ENCODE measurements at regions not wholly inside any gene's neighbourhood (a gene's known extent, or its start where the extent isn't known, plus 50 kb on each side); places are given as distances from the start of the nearest gene placed in this dataset.

GRCh38 chr7:52525772-52526341 lies 509.6 kb upstream of the POM121L12 start:
- TF ChIP-seq FOXA1 (IDR thresholded peaks at IDR 0.05), result no peak
- TF ChIP-seq NFRKB (IDR thresholded peaks at IDR 0.05), result no peak
- no peak for TF ChIP-seq SP1 (IDR thresholded peaks at IDR 0.05)
- no peak for TF ChIP-seq L3MBTL2 (conservative IDR thresholded peaks at IDR 0.05)
- TF ChIP-seq TARDBP (IDR thresholded peaks at IDR 0.05), result no peak
- no peak for TF ChIP-seq FOXK2 (IDR thresholded peaks at IDR 0.05)
- TF ChIP-seq SUZ12 (IDR thresholded peaks at IDR 0.05), result no peak
- no peak for TF ChIP-seq BHLHE40 (IDR thresholded peaks at IDR 0.05; ENCODE audit: borderline replicate concordance)
- DNase-seq (ENCODE audit: extremely low spot score), result no peak
- ChIA-PET POLR2A (no interaction called here), CTCF (no interaction called here)

GRCh38 chr7:52518869-52519268 lies 516.6 kb upstream of the POM121L12 start:
- POLR2A ChIA-PET, result no interaction called here
- DNase-seq (ENCODE audit: extremely low spot score), result no peak
- CTCF ChIA-PET, result no interaction called here

GRCh38 chr7:52512656-52513055 lies 522.8 kb upstream of the POM121L12 start:
- POLR2A ChIA-PET, result no interaction called here
- TF ChIP-seq CTBP1 (IDR thresholded peaks at IDR 0.05; ENCODE audit: borderline replicate concordance) (no peak), FOXA1 (IDR thresholded peaks at IDR 0.05) (no peak), LEF1 (IDR thresholded peaks at IDR 0.05; ENCODE audit: borderline replicate concordance) (no peak), FOXK2 (IDR thresholded peaks at IDR 0.05) (no peak), TARDBP (IDR thresholded peaks at IDR 0.05) (no peak), ZNF384 (IDR thresholded peaks at IDR 0.05) (no peak), BHLHE40 (IDR thresholded peaks at IDR 0.05; ENCODE audit: borderline replicate concordance) (no peak), ARNT (IDR thresholded peaks at IDR 0.05) (no peak), ELF4 (IDR thresholded peaks at IDR 0.05) (no peak), L3MBTL2 (conservative IDR thresholded peaks at IDR 0.05) (no peak), SUZ12 (IDR thresholded peaks at IDR 0.05) (no peak), FOXM1 (IDR thresholded peaks at IDR 0.05; ENCODE audit: borderline replicate concordance) (no peak), HDGF (IDR thresholded peaks at IDR 0.05; ENCODE audit: borderline replicate concordance) (no peak), NFRKB (IDR thresholded peaks at IDR 0.05) (no peak)
- TF ChIP-seq, protein P1, sequence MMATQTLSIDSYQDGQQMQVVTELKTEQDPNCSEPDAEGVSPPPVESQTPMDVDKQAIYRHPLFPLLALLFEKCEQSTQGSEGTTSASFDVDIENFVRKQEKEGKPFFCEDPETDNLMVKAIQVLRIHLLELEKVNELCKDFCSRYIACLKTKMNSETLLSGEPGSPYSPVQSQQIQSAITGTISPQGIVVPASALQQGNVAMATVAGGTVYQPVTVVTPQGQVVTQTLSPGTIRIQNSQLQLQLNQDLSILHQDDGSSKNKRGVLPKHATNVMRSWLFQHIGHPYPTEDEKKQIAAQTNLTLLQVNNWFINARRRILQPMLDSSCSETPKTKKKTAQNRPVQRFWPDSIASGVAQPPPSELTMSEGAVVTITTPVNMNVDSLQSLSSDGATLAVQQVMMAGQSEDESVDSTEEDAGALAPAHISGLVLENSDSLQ (IDR thresholded peaks at IDR 0.05), result no peak
- CTCF ChIA-PET, result no interaction called here
- DNase-seq (ENCODE audit: extremely low spot score), result no peak

More at GRCh38 chr7:52518869-52519268, 516.6 kb upstream of the POM121L12 start:
- TF ChIP-seq FOXM1 (IDR thresholded peaks at IDR 0.05; ENCODE audit: borderline replicate concordance), result no peak

- TF ChIP-seq CTBP1 (IDR thresholded peaks at IDR 0.05; ENCODE audit: borderline replicate concordance), result no peak
- no peak for TF ChIP-seq L3MBTL2 (conservative IDR thresholded peaks at IDR 0.05)
- TF ChIP-seq, protein P1 (IDR thresholded peaks at IDR 0.05), result no peak
- TF ChIP-seq ARNT (IDR thresholded peaks at IDR 0.05), result no peak
- DNase-seq (ENCODE audit: extremely low spot score), result no peak
- POLR2A ChIA-PET, result no interaction called here
- CTCF ChIA-PET, result no interaction called here
These were observed 527.7 kb upstream of the POM121L12 start for GRCh38 chr7:52507546-52508255.

DNA sequence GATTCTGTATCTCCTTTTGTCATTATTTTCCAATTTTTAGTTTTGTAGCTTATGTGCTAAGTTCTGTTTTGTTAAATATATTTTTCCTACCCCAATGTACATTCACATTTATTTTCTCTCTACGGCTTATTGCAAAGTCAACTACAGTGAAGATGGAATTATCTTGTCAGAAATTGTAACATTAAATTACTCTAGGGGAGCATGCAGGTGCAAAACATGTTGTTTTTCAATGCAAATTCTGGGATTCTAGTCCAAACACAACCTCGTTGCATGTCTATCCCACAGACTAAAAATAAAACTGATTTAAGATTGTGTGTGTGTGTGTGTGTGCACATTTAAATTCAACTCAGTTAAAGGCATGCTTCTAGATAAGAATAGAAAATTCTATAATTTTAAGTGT lies 529.1 kb upstream of the POM121L12 start:
- ChIA-PET POLR2A (no interaction called here), CTCF (no interaction called here)
- TF ChIP-seq FOXA1 (IDR thresholded peaks at IDR 0.05) (no peak), L3MBTL2 (conservative IDR thresholded peaks at IDR 0.05) (no peak), LEF1 (IDR thresholded peaks at IDR 0.05; ENCODE audit: borderline replicate concordance) (no peak), SUZ12 (IDR thresholded peaks at IDR 0.05) (no peak), TARDBP (IDR thresholded peaks at IDR 0.05) (no peak), ARNT (IDR thresholded peaks at IDR 0.05) (no peak), CTBP1 (IDR thresholded peaks at IDR 0.05; ENCODE audit: borderline replicate concordance) (no peak), HDGF (IDR thresholded peaks at IDR 0.05; ENCODE audit: borderline replicate concordance) (no peak), NFRKB (IDR thresholded peaks at IDR 0.05) (no peak), ELF4 (IDR thresholded peaks at IDR 0.05) (no peak), BHLHE40 (IDR thresholded peaks at IDR 0.05; ENCODE audit: borderline replicate concordance) (no peak)
- TF ChIP-seq, protein P1 (IDR thresholded peaks at IDR 0.05), result no peak
- DNase-seq (ENCODE audit: extremely low spot score), result no peak

DNA sequence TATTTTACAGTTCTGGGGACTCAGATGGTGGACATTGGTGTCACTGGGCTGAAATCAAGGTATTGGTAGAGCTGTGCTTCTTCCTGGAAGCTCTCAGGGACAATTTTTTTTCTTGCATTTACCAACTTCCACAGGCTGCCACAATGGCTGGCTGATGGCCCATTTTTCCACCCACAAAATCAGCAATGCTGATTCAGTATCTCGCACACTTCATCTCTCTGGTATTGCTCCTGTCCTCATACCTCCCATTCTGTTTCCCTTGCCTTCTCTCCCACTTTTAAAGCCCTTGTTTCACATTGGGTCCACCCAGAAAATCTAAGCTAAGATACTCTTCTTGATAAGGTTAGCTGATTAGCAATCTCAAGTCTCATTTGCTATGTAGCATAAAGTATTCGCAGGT lies 530.9 kb upstream of the POM121L12 start:
- POLR2A ChIA-PET, result no interaction called here
- CTCF ChIA-PET, result no interaction called here
- TF ChIP-seq FOXK2 (IDR thresholded peaks at IDR 0.05) (no peak), FOXA1 (IDR thresholded peaks at IDR 0.05) (no peak), L3MBTL2 (conservative IDR thresholded peaks at IDR 0.05) (no peak), HDGF (IDR thresholded peaks at IDR 0.05; ENCODE audit: borderline replicate concordance) (no peak), ELF4 (IDR thresholded peaks at IDR 0.05) (no peak), NFRKB (IDR thresholded peaks at IDR 0.05) (no peak), ARNT (IDR thresholded peaks at IDR 0.05) (no peak), BHLHE40 (IDR thresholded peaks at IDR 0.05; ENCODE audit: borderline replicate concordance) (no peak), ZNF384 (IDR thresholded peaks at IDR 0.05) (no peak), FOXM1 (IDR thresholded peaks at IDR 0.05; ENCODE audit: borderline replicate concordance) (no peak), SP1 (IDR thresholded peaks at IDR 0.05) (no peak), TARDBP (IDR thresholded peaks at IDR 0.05) (no peak), SUZ12 (IDR thresholded peaks at IDR 0.05) (no peak), LEF1 (IDR thresholded peaks at IDR 0.05; ENCODE audit: borderline replicate concordance) (no peak), CTBP1 (IDR thresholded peaks at IDR 0.05; ENCODE audit: borderline replicate concordance) (no peak)
- TF ChIP-seq, protein P1 (IDR thresholded peaks at IDR 0.05), result no peak
- DNase-seq (ENCODE audit: extremely low spot score), result no peak

Data from HEK293T (cell line).